ENCODE measurements at regions not wholly inside any gene's neighbourhood (a gene's known extent, or its start where the extent isn't known, plus 50 kb on each side); places are given as distances from the start of the nearest gene placed in this dataset.

GRCh38 chr4:54395013-54395527 is 166.0 kb downstream of the PDGFRA start:
- TF ChIP-seq POLR2AphosphoS5 (IDR thresholded peaks at IDR 0.05; ENCODE audit: low read length), result no peak
- no peak for TF ChIP-seq JUND (IDR thresholded peaks at IDR 0.05; ENCODE audit: low read depth, low read length)
- TF ChIP-seq RAD21 (IDR thresholded peaks at IDR 0.05; ENCODE audit: insufficient read depth, low read depth, low read length), result no peak
- TF ChIP-seq, protein P1, sequence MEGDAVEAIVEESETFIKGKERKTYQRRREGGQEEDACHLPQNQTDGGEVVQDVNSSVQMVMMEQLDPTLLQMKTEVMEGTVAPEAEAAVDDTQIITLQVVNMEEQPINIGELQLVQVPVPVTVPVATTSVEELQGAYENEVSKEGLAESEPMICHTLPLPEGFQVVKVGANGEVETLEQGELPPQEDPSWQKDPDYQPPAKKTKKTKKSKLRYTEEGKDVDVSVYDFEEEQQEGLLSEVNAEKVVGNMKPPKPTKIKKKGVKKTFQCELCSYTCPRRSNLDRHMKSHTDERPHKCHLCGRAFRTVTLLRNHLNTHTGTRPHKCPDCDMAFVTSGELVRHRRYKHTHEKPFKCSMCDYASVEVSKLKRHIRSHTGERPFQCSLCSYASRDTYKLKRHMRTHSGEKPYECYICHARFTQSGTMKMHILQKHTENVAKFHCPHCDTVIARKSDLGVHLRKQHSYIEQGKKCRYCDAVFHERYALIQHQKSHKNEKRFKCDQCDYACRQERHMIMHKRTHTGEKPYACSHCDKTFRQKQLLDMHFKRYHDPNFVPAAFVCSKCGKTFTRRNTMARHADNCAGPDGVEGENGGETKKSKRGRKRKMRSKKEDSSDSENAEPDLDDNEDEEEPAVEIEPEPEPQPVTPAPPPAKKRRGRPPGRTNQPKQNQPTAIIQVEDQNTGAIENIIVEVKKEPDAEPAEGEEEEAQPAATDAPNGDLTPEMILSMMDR (IDR thresholded peaks at IDR 0.05 in 2 of 3, conservative IDR thresholded peaks at IDR 0.05 in 1 of 3; ENCODE audit: control insufficient read depth in 2 of 3, extremely low read depth in 1 of 3, insufficient read depth in 1 of 3, low read depth in 3 of 3, low read length in 3 of 3), result no peak
- no peak for TF ChIP-seq NFIC (IDR thresholded peaks at IDR 0.05; ENCODE audit: low read depth, low read length)
- no peak for TF ChIP-seq KAT2A (conservative IDR thresholded peaks at IDR 0.05; ENCODE audit: control insufficient read depth, low read depth, low read length)
- TF ChIP-seq LARP7 (IDR thresholded peaks at IDR 0.05), result no peak
- TF ChIP-seq JUNB (IDR thresholded peaks at IDR 0.05), result no peak
- no peak for TF ChIP-seq SIN3A (IDR thresholded peaks at IDR 0.05; ENCODE audit: low read depth, low read length)
- no peak for TF ChIP-seq NR2C2 (IDR thresholded peaks at IDR 0.05; ENCODE audit: borderline replicate concordance, control insufficient read depth, insufficient read length, low read depth)

All from GM12878 (cell line).